HG02938 (cell line): ENCODE measurements at regions not wholly inside any gene's neighbourhood (a gene's known extent, or its start where the extent isn't known, plus 50 kb on each side); places are given as distances from the start of the nearest gene placed in this dataset.

Source experiments
- ATAC-seq: cut with Tn5 transposase; IDR thresholded peaks from one replicate; pipeline ENCODE4 v1.9.1; 2021; ENCODE audit warnings: mild to moderate bottlenecking, moderate library complexity; ENCODE audit not compliant: unreplicated experiment

DNA sequence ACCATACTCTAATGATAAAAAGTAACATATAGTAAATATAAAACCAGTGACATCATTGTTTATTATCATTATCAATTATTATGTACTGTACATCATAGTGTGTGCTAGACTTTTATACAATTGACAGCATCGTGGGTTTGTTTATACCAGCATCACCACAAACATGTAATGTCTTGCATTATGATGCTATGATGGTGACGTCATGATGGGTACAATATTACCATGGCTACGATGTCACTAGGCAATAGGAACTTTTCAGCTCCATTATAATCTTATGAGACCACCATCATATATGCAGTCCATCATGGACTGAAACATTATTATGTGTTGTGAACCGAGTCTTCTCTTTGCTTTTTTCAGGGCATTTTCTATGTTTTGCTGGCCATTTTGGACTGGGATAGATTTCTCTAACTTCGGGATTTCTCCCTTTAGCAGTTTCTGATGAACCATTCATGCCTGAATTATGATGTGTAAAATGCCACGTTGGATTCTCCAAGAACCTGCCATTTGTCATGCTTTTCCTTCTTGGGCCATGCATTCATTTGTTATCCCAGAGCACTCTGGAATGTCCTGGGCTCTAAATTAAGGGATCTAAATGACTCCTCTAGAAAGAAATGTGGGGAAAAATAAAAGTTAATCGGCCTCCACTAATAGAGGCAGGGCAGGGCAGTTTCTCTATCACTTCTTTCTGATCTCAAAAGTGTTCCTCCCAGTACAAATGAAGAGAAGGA lies 325.6 kb upstream of the TNP1 start:
- no peak for ATAC-seq

DNA sequence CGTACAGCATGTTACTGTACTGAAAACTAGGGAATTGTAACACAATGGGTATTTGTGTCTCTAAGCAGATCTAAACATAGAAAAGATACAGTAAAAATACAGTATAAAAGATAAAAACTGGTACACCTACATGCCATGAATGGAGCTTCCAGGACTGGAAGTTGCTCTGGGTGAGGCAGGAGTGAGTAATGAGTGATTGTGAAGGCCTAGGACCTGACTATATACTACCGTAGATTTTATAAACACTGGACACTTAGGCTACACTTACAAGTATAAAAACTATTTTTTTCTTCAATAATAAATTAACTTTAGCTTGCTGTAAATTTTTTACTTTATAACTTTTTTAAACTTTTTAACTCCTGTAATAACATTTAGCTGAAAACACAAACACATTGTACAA lies 324.4 kb upstream of the TNP1 start:
- no peak for ATAC-seq

DNA sequence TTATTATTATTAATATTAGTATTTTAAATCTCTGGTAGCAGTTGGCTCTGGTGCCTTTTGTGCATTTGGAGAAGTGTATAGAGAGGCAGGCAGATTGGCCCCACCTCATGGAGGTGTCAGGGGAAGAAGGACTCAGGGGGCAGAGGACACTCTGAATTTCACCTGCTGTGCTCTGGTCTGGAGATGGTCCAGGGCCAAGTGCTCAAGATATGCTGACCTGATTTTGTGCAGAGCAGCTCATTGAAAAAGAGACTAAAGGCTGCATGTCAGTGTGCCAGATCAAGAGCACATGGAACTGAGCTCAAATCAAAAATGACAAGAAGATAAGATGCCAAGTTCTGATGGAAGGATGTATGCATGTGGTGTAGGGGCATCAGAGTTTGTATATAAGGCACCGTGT lies 323.6 kb upstream of the TNP1 start:
- no peak for ATAC-seq

DNA sequence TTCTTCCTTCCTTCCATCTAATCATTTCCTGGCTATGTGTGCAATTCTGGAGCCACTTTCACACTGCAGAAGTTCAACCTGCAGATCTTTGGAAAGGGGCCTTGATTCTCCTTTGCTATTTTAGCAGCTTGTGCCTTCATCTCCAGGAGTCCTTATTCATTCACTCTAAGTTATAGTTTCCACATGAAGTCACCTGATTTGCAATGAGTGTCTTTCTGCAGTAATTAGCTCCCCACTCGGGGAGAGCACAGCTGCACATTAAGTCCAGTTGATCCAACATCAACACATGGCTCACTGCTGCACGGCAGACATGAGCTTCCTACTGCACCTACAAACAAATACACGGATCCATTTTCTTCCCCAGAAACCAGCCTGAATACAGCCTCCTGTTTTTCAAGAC lies 323.1 kb upstream of the TNP1 start:
- no peak for ATAC-seq

DNA sequence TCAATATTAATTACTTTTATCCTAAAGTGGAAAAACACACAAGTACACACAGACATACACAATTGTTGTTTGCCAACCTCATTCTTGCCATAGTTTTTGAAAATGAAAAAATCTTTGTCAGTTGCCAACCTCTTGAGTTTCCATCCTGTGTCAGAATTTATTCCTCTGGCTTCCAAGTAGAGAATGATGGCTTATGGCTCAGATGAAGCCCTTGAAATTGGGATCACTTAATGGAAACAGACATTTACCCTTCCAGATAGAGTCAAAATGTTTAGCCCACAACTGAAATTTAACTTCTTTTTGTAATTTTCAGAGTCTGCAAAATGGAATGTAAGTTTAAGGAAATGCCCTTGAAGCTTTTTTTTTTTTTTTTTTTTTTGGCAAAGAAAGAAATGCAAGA lies 321.6 kb upstream of the TNP1 start:
- ATAC-seq: no peak

DNA sequence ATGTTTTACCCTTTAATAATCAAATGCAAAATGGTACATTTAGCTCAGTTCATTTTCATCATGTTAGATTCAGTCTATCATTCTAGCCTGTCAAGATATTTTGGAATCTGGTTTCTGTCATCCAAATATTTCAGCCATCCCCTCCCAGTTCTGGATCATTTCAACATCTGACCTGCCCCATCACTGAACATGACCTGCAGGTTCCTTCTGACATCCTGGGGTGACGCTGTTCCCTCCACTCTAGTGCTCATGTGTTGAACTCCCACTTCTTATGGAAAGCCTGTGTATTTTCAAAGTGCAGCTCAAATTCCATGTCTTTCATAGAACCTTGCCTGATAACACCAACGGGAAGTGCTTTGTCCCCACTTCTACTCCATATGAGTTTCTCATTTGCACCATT lies 320.0 kb upstream of the TNP1 start:
- no peak for ATAC-seq

DNA sequence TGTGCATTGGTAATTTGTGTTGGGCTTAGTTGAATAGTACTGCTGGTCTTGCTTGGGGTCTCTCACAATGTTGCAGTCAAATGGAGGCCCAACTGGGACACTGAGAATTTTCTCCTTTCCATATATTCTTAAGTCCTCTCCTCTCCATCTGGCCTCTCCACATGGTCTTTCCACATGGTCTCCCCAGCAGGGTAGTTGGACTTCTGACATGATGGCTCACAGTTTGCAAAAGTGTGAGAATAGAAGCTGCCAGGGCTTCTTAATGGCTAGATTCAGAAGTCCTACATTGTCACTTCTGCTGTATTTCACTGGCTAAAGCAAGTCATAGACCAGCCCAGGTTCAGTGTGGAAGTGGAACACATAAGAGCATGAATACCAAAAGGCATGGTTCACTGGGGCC lies 318.5 kb upstream of the TNP1 start:
- no peak for ATAC-seq

DNA sequence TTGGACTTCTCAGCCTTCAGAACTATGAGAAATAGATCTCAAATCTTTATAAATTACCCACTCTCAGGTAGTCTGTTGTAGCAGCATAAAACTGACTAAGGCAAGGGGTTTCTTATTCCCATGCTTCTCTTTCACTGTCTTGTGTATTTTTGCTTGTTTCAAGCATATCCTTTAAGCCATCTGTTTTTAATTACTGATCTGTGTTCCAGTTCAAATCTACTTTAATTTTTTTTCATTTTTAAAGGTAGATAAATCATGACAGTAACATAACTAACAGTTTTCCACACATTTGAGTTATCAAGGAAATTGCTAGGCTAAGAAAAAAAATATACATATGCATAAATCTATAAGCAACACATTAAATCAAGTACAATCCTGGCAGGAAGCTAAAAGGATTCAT lies 317.9 kb upstream of the TNP1 start:
- ATAC-seq: no peak

DNA sequence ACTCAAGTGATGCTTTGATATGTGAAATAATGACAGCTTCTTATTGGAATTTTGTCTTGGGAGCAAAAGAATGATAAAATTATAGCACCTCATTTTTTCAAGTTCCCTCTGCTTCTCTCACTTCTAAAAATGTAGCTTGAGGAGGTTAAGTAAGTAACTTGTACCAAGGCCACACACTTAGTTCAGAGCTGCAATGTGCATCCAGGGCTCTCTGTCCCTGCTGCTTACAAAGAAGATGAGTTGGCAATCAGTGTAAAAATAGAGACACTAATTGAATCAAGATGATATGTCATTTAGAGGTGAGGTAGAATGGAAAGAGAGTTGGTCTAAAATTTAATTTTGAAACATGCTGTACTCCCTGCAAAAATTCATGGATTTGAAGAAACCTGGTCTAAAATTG lies 312.0 kb upstream of the TNP1 start:
- no peak for ATAC-seq

DNA sequence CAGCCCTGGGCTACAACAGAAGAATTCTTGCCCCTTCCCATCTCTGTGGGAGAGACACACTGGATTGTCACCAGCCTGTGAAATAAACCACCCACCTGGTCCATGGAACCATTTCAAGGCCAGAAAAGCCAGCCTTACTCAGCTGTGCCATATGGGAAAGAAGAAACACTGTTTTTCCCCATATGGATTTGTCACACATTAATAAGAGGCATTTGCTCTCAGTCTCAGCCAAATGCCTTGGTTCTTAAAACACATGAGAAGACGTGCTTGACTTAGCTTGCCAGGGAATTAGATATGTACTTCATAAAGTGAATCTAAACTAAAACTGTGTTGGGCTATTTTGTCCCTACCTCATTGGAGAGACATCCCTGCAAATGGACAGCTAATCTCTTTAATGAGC lies 308.6 kb upstream of the TNP1 start:
- no peak for ATAC-seq

DNA sequence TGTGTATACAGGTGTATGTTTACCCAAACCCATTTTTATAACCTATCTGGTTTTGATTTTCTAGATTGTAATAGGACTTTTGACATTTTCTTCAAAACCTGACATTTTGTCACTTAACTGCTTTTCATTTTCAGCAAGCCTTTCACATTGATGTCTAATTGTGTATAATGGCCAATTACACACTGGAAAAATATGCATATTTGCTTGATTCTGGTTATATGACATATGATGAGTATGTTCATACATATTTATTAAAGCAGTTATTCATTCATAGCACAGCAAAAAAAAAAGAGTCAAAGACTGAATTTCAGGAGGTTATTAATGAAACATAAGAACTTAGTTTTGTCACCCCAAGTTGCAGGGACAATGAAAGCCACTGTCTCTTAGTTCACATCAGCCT lies 307.7 kb upstream of the TNP1 start:
- ATAC-seq: no peak

DNA sequence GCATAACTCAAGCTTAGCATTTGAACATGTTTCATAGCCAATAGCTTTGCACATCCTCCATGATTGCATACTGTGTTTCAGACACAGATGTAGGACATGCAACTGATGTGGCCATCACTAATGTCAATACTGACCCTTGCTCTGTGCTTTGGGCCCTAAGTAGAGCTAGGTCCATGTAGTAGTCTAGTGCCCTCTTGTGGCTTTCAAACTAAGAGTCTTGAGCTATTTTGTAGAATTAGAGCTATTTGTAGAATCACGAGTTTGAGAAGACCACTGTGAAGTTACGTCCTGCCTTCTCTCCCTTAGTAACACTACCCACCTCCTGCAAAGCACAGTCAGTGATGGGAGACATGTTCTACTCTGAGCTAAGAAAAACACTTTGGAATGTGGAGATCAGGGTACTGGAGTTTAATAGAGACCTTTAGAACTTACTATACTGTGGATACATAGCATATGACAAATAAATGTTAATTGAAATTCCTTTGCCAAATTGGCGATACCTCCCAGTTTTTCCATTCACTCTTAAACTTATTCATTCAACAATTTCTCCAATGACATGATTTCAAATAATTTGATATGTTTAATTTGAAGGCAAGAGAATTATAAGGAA lies 306.5 kb upstream of the TNP1 start:
- ATAC-seq: no peak

DNA sequence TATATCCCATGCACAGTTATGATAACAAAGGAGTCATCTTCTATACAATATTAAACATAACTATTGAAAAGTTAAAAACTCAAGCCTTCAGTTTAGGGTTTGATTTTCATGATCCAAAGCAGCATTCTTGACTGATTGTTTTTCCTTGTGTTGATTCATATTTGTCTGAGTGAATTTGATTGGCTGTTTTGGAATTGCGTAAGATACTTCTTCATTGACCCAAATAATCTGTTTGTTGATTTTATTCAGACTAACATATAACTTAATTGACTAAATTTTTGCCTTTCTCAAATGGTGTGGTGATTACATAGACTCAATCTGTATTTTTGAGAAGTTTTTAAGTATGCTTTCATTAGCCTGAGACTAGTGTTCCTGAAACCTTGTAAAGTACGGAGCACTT lies 305.7 kb upstream of the TNP1 start:
- no peak for ATAC-seq

DNA sequence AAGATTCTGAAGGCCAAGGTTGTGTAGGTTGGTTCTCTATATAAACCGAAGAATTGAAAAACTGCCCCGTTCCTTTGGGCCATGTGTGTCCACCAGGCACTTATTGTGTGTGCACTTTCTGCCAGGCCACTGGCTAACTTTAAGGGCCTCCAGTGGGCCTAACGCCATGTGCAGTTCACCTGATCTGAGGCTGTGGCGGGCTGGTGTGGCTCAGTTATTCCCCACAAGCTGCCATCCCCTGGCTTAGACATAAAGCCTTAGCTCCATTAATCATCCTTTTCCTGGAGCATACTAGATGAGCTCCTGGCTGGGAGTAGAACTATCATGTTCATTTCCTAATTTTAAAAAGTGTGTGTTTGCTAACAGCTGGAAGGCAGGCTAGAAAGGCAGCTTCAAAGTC lies 304.1 kb upstream of the TNP1 start:
- no peak for ATAC-seq

DNA sequence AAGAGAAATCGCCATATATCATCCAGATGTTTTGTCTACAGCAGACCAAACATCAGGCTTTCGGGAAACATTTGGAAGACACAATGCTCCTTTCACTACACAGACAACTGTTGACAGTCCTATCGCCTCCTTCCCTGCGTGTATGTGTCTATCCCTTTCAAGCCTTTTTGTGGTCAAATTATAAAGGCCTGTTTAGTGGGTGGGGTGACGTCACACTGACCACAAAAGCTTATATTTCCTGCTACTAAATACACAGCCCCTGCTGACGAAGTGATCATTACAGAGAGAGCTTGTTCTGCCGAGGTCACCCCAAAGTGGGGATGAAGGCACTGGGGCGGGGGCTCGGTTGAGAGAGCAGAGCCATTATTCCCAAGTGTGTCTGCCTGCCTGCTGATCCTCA lies 302.7 kb upstream of the TNP1 start:
- ATAC-seq: no peak

DNA sequence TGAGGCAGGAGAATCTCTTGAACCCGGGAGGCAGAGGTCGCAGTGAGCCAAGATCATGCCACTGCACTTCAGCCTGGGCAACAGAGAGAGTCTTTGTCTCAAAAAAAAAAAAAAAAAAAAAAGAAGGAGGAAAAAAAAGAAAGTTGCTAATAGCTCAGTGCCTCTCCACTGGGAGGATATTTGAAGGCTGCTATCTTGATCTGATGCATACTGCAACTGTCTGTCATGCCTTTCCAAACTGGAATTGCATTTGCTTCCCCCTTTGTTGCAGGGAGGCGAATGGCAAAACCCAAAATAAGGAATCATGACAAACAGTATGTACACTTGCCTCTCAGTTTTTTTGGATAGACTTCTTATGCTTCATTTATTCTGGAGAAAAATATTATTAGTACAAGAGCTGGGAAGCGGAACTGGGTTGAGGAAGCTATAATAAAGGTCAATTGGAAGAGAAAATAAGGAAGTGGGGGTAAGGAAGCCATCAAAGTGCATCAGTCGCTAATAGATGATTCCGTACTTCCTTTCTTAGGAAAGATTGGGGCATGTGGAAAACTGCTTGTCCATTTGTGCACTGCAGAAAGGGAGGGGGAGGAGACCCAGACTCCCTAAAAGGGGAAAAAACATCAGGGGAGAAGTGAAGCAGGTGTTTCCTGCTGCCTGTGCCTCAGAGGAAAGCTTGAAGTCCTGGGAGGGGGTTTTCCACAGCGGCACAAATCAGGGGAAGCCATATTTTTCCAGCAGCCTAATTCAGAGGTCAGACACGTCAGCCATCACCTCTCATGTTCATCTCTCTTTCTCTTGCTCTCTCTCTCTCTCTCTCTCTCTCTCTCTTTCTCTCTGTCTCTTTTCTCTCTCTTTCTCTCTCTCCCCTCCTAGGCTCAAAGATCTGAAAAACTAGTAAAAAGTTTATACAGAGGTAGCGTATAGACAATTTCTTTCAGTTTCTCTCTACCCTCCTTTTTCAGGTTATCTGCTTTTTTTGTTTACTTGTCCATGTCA lies 301.4 kb upstream of the TNP1 start:
- no peak for ATAC-seq

DNA sequence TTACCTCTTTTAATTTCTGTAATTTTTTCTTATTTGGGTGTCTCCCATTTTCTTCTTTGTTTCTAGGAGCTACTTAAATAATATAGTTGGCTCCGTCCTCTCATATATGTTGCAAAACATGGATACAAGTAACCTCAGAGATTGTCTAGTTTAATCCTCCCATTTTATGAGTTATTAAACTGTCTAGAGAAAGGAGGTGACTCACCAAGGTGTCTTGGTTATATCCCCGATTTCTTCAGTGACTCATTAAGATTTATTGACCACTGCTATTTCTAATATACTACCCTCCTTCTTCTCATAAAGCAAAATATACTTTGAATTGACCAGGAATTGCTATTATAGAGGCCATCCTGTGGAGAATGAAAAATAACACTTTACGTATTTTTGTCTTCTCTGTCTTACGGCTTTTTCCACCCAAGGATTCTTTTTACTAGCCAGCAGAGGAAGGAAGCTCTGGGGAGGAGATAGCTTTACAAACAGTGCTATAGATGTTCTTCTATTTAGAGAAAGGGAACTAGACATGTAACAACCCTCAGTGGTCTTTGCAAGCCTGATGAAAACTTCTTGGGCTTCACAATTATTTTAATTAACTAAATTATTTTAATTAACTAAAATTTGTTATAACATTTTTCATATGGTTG lies 300.4 kb upstream of the TNP1 start:
- no peak for ATAC-seq

DNA sequence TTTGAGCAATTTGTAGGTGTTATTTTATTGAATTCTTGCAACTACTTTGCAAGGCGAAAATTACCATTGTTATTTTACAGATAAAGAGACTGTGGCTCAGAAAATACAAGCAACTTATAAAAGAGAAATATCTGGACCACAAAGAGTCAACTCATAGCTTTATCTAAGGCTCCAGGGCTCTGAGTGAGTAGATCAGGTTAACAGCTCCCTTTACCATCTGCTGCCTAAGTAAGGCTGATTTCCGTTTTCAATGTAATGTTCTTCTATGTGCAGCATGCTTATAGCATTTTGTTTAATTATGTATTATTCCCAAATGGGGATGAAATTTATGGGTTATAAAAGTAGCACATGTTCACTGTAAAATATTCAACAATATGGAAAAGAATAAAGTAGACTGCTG lies 299.1 kb upstream of the TNP1 start:
- ATAC-seq: no peak

DNA sequence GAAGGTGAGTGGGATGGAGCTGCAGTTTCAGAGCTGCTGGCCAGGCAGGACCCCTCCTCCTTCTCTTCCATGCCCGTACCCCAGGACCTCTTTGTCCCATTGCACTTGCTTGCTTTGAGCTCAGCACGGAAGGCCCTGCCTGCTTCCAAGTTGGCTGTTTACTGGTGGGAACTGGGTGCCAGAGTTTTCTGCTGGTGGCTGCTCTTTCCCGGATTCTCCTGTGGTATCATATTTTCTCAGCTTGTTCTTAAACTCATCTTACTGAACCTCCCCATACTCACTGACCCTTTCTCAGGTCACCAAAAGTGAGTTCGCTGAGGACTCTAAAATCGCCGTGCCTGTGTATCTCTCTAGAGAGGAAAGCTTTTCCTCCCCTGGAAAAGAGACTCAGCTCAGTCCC lies 297.7 kb upstream of the TNP1 start:
- no peak for ATAC-seq

DNA sequence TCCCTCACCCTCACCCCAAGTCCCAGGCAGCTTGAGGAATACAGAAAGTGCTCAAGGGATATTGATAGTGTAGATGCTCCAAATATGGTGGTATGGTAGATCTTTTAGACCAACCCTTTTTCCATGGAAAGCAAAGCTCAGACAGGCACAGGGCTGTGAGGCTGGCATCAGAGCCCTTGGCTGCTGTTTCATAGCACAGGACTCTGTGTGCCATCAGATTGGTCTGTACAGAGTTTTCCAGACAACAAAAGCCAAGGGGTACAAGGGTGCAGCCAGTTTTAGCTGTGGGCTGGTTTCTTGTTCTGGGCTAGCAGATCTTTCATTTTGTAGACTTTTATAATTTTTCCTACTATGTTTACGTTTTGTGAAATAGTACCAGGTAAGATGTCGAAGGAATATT lies 296.9 kb upstream of the TNP1 start:
- ATAC-seq: no peak

DNA sequence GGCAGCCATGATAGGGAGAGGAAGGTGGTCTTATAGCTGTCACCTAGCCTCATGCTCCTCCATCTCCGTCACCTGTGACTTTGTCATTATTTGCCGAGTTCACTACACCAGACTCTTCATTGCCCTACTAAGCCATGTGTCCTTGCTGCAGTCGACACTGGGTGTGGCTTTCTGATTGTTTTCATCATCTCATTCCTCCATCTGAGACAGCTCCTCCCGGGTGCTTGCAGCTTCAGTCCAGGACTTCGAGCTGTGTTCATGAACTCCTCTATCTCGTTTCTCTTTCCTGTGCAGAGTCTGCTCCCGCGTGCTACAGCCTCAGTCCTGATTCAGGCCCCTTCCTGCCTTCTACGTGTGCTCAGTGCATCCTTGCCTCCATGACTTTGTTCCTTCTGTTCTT lies 295.1 kb upstream of the TNP1 start:
- ATAC-seq: no peak
